Karpas-422 (cell line): ENCODE measurements at regions not wholly inside any gene's neighbourhood (a gene's known extent, or its start where the extent isn't known, plus 50 kb on each side); places are given as distances from the start of the nearest gene placed in this dataset.

Source experiments
- DNase-seq: peaks from one replicate; pipeline ENCODE4 v3.0.0-alpha.2; 2015
- H2AFZ ChIP-seq: fragments of 200-600 bp; sonication (generic); 2 replicates; pipeline ENCODE4 v1.6.1; 2014; ENCODE audit warnings: antibody characterized with exemption, low read length, mixed read lengths
- H3K27ac ChIP-seq: fragments of 200-600 bp; sonication (generic); 2 replicates; pipeline ENCODE4 v1.5.1; 2014; ENCODE audit warnings: mild to moderate bottlenecking, low read length, moderate library complexity
- H3K27me3 ChIP-seq: fragments of 200-600 bp; sonication (generic); 2 replicates; pipeline ENCODE4 v1.6.1; 2014; ENCODE audit warnings: low read length, mixed read lengths
- H3K36me3 ChIP-seq: fragments of 200-600 bp; sonication (generic); 2 replicates; pipeline ENCODE4 v1.6.1; 2014; ENCODE audit warnings: low read length, mixed read lengths; ENCODE audit not compliant: insufficient read depth
- H3K4me1 ChIP-seq: fragments of 200-600 bp; sonication (generic); 2 replicates; pipeline ENCODE4 v1.6.1; 2014; ENCODE audit warnings: mild to moderate bottlenecking, low read length, mixed read lengths
- H3K4me2 ChIP-seq: fragments of 200-600 bp; sonication (generic); 2 replicates; pipeline ENCODE4 v1.6.1; 2014; ENCODE audit warnings: low read length, low read depth, mild to moderate bottlenecking; ENCODE audit not compliant: poor library complexity, severe bottlenecking
- H3K4me3 ChIP-seq: fragments of 200-600 bp; sonication (generic); 2 replicates; pipeline ENCODE4 v1.5.1; 2014; ENCODE audit warnings: mild to moderate bottlenecking, antibody characterized with exemption, low read length, mixed read lengths
- H3K79me2 ChIP-seq: fragments of 200-600 bp; sonication (generic); 2 replicates; pipeline ENCODE4 v1.6.1; 2014; ENCODE audit warnings: mild to moderate bottlenecking, low read length, mixed read lengths
- H3K9ac ChIP-seq: fragments of 200-600 bp; sonication (generic); 2 replicates; pipeline ENCODE4 v1.6.0; 2014; ENCODE audit warnings: low read length
- H3K9me2 ChIP-seq: fragments of 200-600 bp; sonication (generic), shearing (Covaris generic); replicated peaks from 2 replicates; pipeline ENCODE4 v1.6.0; 2014; ENCODE audit warnings: mild to moderate bottlenecking, low read length, moderate library complexity; ENCODE audit not compliant: insufficient read depth
- H3K9me3 ChIP-seq: fragments of 300-700, 200-600 bp; sonication (generic); 2 replicates; pipeline ENCODE4 v1.6.1; 2014; ENCODE audit warnings: low read length, mixed read lengths
- H4K20me1 ChIP-seq: fragments of 200-600 bp; sonication (generic); 2 replicates; pipeline ENCODE4 v1.6.1; 2014; ENCODE audit warnings: mild to moderate bottlenecking, antibody characterized with exemption, low read length, low read depth; ENCODE audit not compliant: insufficient read depth

- H3K9me2 ChIP-seq = 0 out of 2 replicates have a peak, but pooled peaks cover 2% of the 10 kb centered on the region
- H3K4me1 ChIP-seq = no peaks in the 10 kb centered on the region
- H3K36me3 ChIP-seq = no peaks in the 10 kb centered on the region
- H3K27me3 ChIP-seq = no peaks in the 10 kb centered on the region
- DNase-seq = no peak
- H3K79me2 ChIP-seq = no peaks in the 10 kb centered on the region
- H3K4me3 ChIP-seq = no peak overlapping the region
- H3K9ac ChIP-seq = no peak overlapping the region
- H3K9me3 ChIP-seq = peaks cover 4% of the 10 kb centered on the region; the same call in 1 of the 2 replicates
- no peak overlapping the region for H3K27ac ChIP-seq
- H2AFZ ChIP-seq = no peak overlapping the region
- no peaks in the 10 kb centered on the region for H4K20me1 ChIP-seq
- H3K4me2 ChIP-seq = no peak overlapping the region
Measured at GRCh38 chr2:103264058-103264768, 502.4 kb downstream of the TMEM182 start.

GRCh38 chr2:103265521-103265920, 503.7 kb downstream of the TMEM182 start:
- H2AFZ ChIP-seq = no peak overlapping the region
- H3K9ac ChIP-seq = no peak overlapping the region
- H3K36me3 ChIP-seq = no peaks in the 10 kb centered on the region
- H3K4me1 ChIP-seq = no peaks in the 10 kb centered on the region
- H4K20me1 ChIP-seq = no peaks in the 10 kb centered on the region
- H3K4me2 ChIP-seq = no peak overlapping the region
- H3K4me3 ChIP-seq = no peak overlapping the region
- H3K79me2 ChIP-seq = no peaks in the 10 kb centered on the region
- no peak for DNase-seq
- no peaks in the 10 kb centered on the region for H3K27me3 ChIP-seq
- H3K9me2 ChIP-seq = 0 out of 2 replicates have a peak, but pooled peaks cover 2% of the 10 kb centered on the region
- H3K27ac ChIP-seq = no peak overlapping the region
- H3K9me3 ChIP-seq = peaks cover 4% of the 10 kb centered on the region; the same call in 1 of the 2 replicates

DNA sequence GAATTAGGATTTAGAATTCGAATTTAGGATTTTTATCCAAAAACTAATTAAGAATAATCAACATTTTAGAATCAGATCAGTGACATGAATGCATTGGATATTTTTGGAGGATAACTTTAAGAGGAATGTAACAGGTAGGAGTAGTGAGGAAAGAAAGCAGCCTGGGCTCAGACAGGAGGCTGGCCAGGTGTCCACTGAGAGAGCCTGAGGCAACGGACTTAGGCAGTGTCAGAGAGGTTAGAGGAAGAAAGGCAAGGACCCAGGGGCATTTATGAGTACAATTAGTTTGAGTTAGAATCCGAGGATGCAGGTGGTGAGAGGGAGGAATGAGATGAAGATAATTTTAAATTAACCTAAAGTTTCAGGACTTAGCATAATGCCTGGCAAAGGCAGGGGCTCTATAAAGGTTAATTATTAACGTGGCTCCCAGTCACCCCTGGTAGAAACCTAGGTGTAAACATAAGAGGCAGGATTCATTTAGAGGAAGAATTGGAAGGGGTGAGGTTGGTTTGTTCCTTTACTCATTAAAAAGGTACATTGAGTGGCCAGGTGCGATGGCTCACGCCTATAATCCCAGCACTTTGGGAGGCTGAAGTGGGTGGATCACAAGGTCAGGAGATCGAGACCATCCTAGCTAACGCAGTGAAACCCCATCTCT, 507.1 kb downstream of the TMEM182 start:
- Histone ChIP-seq H3K36me3 (no peaks in the 10 kb centered on the region), H3K4me3 (no peak overlapping the region), H3K4me1 (no peaks in the 10 kb centered on the region), H2AFZ (no peak overlapping the region), H3K9ac (no peak overlapping the region), H4K20me1 (no peaks in the 10 kb centered on the region), H3K79me2 (no peaks in the 10 kb centered on the region), H3K27me3 (no peaks in the 10 kb centered on the region), H3K4me2 (no peak overlapping the region), H3K27ac (no peak overlapping the region), H3K9me3 (peaks cover 7% of the 10 kb centered on the region; the same call in 1 of the 2 replicates), H3K9me2 (no peaks in the 10 kb centered on the region)
- DNase-seq = no peak

DNA sequence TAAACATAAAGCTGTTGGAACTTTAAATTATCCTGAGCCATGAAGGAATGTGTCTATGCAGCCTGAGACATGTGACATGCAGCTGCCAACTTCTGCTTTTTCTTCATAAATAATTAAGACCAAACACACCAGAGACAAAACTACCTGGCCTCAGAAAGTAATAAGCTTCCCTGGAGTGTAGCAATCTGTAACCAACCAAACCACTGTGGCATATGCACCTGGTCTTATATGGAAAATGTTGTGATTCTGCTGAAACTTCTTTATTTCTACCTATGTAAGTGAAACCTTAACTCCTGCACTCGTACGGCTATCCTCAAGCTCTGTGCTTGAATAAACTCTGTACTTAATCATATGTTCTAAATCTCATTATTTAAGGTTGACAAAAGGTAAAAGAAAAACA, 515.0 kb downstream of the TMEM182 start:
- DNase-seq = no peak
- Histone ChIP-seq H3K4me2 (no peak overlapping the region), H3K9me2 (no peaks in the 10 kb centered on the region), H3K4me3 (no peak overlapping the region), H3K4me1 (peaks cover 8% of the 10 kb centered on the region), H2AFZ (no peak overlapping the region), H3K27ac (no peak overlapping the region), H3K27me3 (no peaks in the 10 kb centered on the region), H3K79me2 (no peaks in the 10 kb centered on the region), H3K9ac (no peak overlapping the region), H3K36me3 (no peaks in the 10 kb centered on the region), H4K20me1 (no peaks in the 10 kb centered on the region), H3K9me3 (peaks cover 3% of the 10 kb centered on the region; the same call in 1 of the 2 replicates)

- H3K27ac ChIP-seq = no peak overlapping the region
- H2AFZ ChIP-seq = no peak overlapping the region
- no peaks in the 10 kb centered on the region for H4K20me1 ChIP-seq
- no peaks in the 10 kb centered on the region for H3K4me1 ChIP-seq
- no peaks in the 10 kb centered on the region for H3K36me3 ChIP-seq
- H3K4me2 ChIP-seq = no peak overlapping the region
- H3K27me3 ChIP-seq = no peaks in the 10 kb centered on the region
- H3K9ac ChIP-seq = no peak overlapping the region
- H3K79me2 ChIP-seq = no peaks in the 10 kb centered on the region
- H3K9me3 ChIP-seq = no peaks in the 10 kb centered on the region
- no peak overlapping the region for H3K4me3 ChIP-seq
- no peaks in the 10 kb centered on the region for H3K9me2 ChIP-seq
- DNase-seq = no peak
Measured at GRCh38 chr2:103284750-103285149, 522.9 kb downstream of the TMEM182 start.

DNA sequence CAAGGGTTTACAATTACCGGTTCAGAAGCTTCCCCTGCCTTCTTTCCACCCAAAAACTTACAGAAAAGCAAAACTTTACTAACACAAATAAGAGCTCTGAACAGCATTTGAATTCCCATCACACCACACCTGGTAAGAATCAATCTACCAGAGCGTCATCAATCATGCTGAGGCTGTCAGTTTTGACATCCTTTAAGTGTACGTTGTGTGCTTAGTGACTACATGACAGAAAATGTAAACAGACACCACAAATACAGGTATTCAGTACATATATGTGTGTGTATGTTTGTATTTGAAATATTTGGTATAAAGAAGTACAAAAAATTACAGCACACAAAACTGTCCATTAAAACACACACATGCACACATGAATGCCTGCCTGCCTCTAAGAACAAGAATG, 523.5 kb downstream of the TMEM182 start:
- Histone ChIP-seq H3K9ac (no peak overlapping the region), H3K9me3 (no peaks in the 10 kb centered on the region), H3K36me3 (no peaks in the 10 kb centered on the region), H3K4me1 (no peaks in the 10 kb centered on the region), H3K27me3 (no peaks in the 10 kb centered on the region), H3K27ac (no peak overlapping the region), H3K79me2 (no peaks in the 10 kb centered on the region), H3K4me3 (no peak overlapping the region), H4K20me1 (no peaks in the 10 kb centered on the region), H3K9me2 (no peaks in the 10 kb centered on the region), H2AFZ (no peak overlapping the region), H3K4me2 (no peak overlapping the region)
- DNase-seq = no peak

DNA sequence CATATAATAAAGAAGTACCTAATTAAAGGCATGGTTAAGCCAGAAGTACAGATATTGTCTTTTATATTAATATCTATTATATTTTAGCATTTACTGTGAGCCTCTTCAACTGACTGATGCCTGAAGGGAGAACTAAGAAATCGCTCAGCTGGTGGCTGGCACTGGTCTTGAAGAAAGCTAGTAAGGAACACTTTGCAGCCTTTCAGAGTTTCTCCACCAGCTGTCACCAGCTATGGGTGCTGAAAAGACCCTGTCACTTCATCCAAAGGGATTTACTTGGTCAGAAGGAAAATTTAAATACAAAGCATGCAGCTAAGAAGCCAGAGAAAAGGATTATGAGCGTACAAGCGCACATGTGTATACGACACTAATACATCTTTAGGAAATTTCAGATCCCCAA, 525.9 kb downstream of the TMEM182 start:
- H3K4me2 ChIP-seq = no peak overlapping the region
- no peaks in the 10 kb centered on the region for H4K20me1 ChIP-seq
- no peaks in the 10 kb centered on the region for H3K9me3 ChIP-seq
- no peak overlapping the region for H2AFZ ChIP-seq
- H3K9me2 ChIP-seq = no peaks in the 10 kb centered on the region
- no peaks in the 10 kb centered on the region for H3K4me1 ChIP-seq
- H3K4me3 ChIP-seq = no peak overlapping the region
- H3K27ac ChIP-seq = no peak overlapping the region
- DNase-seq = no peak
- no peaks in the 10 kb centered on the region for H3K36me3 ChIP-seq
- H3K27me3 ChIP-seq = no peaks in the 10 kb centered on the region
- no peak overlapping the region for H3K9ac ChIP-seq
- no peaks in the 10 kb centered on the region for H3K79me2 ChIP-seq

- no peaks in the 10 kb centered on the region for H3K36me3 ChIP-seq
- no peaks in the 10 kb centered on the region for H3K79me2 ChIP-seq
- H3K4me2 ChIP-seq = no peak overlapping the region
- no peaks in the 10 kb centered on the region for H3K9me3 ChIP-seq
- no peak overlapping the region for H3K27ac ChIP-seq
- no peak overlapping the region for H3K9ac ChIP-seq
- H3K9me2 ChIP-seq = no peaks in the 10 kb centered on the region
- DNase-seq = no peak
- no peaks in the 10 kb centered on the region for H3K4me1 ChIP-seq
- no peak overlapping the region for H2AFZ ChIP-seq
- H3K27me3 ChIP-seq = no peaks in the 10 kb centered on the region
- no peak overlapping the region for H3K4me3 ChIP-seq
- no peaks in the 10 kb centered on the region for H4K20me1 ChIP-seq
Measured at GRCh38 chr2:103288696-103289095, 526.9 kb downstream of the TMEM182 start.
